Prostate gland (tissue), 2 donors: ENCODE measurements at regions not wholly inside any gene's neighbourhood (a gene's known extent, or its start where the extent isn't known, plus 50 kb on each side); places are given as distances from the start of the nearest gene placed in this dataset.

Experiments
- POLR2AphosphoS5 ChIP-seq: sonication (generic); formaldehyde crosslinking; IDR thresholded peaks from one replicate; pipeline ENCODE4 v1.6.1; 2017; ENCODE audit warnings: antibody characterized with exemption
- TF ChIP-seq, protein P1 (sequence below), 4 experiments: fragments of 200-600 bp in 2 of 4; fragments of 450-650 bp in 2 of 4; sonication (generic) in 2 of 4; IDR thresholded peaks; 1 replicate in 3 of 4; 2 replicates in 1 of 4; pipeline ENCODE4 v1.5.1; 2016 to 2019; ENCODE audit warnings: antibody characterized with exemption in 4 of 4, mild to moderate bottlenecking in 2 of 4, moderate library complexity in 2 of 4

GRCh38 chr6:135731116-135731515 lies 120.4 kb upstream of the PDE7B start:
- TF ChIP-seq POLR2AphosphoS5 = no peak
- TF ChIP-seq, protein P1, sequence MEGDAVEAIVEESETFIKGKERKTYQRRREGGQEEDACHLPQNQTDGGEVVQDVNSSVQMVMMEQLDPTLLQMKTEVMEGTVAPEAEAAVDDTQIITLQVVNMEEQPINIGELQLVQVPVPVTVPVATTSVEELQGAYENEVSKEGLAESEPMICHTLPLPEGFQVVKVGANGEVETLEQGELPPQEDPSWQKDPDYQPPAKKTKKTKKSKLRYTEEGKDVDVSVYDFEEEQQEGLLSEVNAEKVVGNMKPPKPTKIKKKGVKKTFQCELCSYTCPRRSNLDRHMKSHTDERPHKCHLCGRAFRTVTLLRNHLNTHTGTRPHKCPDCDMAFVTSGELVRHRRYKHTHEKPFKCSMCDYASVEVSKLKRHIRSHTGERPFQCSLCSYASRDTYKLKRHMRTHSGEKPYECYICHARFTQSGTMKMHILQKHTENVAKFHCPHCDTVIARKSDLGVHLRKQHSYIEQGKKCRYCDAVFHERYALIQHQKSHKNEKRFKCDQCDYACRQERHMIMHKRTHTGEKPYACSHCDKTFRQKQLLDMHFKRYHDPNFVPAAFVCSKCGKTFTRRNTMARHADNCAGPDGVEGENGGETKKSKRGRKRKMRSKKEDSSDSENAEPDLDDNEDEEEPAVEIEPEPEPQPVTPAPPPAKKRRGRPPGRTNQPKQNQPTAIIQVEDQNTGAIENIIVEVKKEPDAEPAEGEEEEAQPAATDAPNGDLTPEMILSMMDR (IDR thresholded peaks at IDR 0.05) = no peak
